Type B pancreatic cell (in vitro differentiated cells): ENCODE measurements at regions not wholly inside any gene's neighbourhood (a gene's known extent, or its start where the extent isn't known, plus 50 kb on each side); places are given as distances from the start of the nearest gene placed in this dataset.

Experiments used
- DNase-seq: peaks from one replicate; pipeline ENCODE4 v3.0.0; 2021; ENCODE audit warnings: mixed read lengths; ENCODE audit not compliant: unreplicated experiment; ENCODE audit errors: extremely low spot score
- H3K27ac Mint-ChIP-seq: 2 replicates; pipeline ENCODE4 v1.8.0; 2021; ENCODE audit warnings: mild to moderate bottlenecking, mixed read lengths
- H3K27me3 Mint-ChIP-seq: 2 replicates; pipeline ENCODE4 v1.8.0; 2021; ENCODE audit warnings: mixed read lengths
- H3K36me3 Mint-ChIP-seq: 2 replicates; pipeline ENCODE4 v1.8.0; 2021; ENCODE audit warnings: mixed read lengths
- H3K4me1 Mint-ChIP-seq: one replicate; pipeline ENCODE4 v1.8.0; 2021; ENCODE audit warnings: mixed read lengths; ENCODE audit not compliant: unreplicated experiment
- H3K4me3 Mint-ChIP-seq: 2 replicates; pipeline ENCODE4 v1.8.0; 2021; ENCODE audit warnings: mild to moderate bottlenecking, mixed read lengths
- H3K9me3 Mint-ChIP-seq: 2 replicates; pipeline ENCODE4 v1.8.0; 2021; ENCODE audit warnings: mixed read lengths
- TF ChIP-seq, protein P1 (sequence below): fragments of 200-600 bp; sonication (generic); conservative IDR thresholded peaks from 2 replicates; pipeline ENCODE4 v1.5.0; 2021; ENCODE audit warnings: antibody characterized with exemption, mild to moderate bottlenecking

DNA sequence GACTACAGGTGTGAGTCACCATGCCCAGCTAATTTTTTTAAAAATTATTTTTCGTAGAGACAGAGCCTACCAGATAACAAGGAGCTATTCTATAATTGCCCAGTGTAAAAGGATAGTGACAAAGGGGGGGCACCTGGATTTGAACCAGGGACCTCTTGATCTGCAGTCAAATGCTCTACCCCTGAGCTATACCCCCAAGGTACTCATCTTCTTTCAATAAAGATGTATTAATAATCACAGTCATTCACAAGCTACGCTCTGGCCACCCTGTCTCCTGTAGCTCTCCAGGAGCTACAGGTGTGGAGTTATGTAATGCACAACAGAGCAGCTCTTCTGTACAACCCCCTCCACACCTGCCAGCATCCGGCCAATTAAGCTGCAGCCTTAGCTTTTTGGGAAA, 83.5 kb downstream of the ZNF777 start:
- no peaks in the 10 kb centered on the region for H3K27me3 Mint-ChIP-seq
- no peak overlapping the region for H3K27ac Mint-ChIP-seq
- H3K9me3 Mint-ChIP-seq = peaks cover 9% of the 10 kb centered on the region
- H3K4me1 Mint-ChIP-seq = no peaks in the 10 kb centered on the region
- no peak for DNase-seq
- H3K36me3 Mint-ChIP-seq = no peaks in the 10 kb centered on the region
- H3K4me3 Mint-ChIP-seq = no peak overlapping the region
- TF ChIP-seq, protein P1, sequence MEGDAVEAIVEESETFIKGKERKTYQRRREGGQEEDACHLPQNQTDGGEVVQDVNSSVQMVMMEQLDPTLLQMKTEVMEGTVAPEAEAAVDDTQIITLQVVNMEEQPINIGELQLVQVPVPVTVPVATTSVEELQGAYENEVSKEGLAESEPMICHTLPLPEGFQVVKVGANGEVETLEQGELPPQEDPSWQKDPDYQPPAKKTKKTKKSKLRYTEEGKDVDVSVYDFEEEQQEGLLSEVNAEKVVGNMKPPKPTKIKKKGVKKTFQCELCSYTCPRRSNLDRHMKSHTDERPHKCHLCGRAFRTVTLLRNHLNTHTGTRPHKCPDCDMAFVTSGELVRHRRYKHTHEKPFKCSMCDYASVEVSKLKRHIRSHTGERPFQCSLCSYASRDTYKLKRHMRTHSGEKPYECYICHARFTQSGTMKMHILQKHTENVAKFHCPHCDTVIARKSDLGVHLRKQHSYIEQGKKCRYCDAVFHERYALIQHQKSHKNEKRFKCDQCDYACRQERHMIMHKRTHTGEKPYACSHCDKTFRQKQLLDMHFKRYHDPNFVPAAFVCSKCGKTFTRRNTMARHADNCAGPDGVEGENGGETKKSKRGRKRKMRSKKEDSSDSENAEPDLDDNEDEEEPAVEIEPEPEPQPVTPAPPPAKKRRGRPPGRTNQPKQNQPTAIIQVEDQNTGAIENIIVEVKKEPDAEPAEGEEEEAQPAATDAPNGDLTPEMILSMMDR = no peak

- no peaks in the 10 kb centered on the region for H3K4me1 Mint-ChIP-seq
- TF ChIP-seq, protein P1 = no peak
- no peak for DNase-seq
- no peak overlapping the region for H3K4me3 Mint-ChIP-seq
- H3K9me3 Mint-ChIP-seq = no peaks in the 10 kb centered on the region
- H3K36me3 Mint-ChIP-seq = no peaks in the 10 kb centered on the region
- H3K27me3 Mint-ChIP-seq = no peaks in the 10 kb centered on the region
- no peak overlapping the region for H3K27ac Mint-ChIP-seq
These were observed 81.2 kb downstream of the ZNF777 start for GRCh38 chr7:149379625-149380024.

GRCh38 chr7:149381245-149381644, 79.6 kb downstream of the ZNF777 start:
- H3K4me3 Mint-ChIP-seq = no peak overlapping the region
- TF ChIP-seq, protein P1 = no peak
- DNase-seq = no peak
- no peaks in the 10 kb centered on the region for H3K9me3 Mint-ChIP-seq
- H3K27ac Mint-ChIP-seq = no peak overlapping the region
- no peaks in the 10 kb centered on the region for H3K36me3 Mint-ChIP-seq
- H3K4me1 Mint-ChIP-seq = no peaks in the 10 kb centered on the region
- H3K27me3 Mint-ChIP-seq = no peaks in the 10 kb centered on the region
